ELR (cell line): ENCODE measurements at regions not wholly inside any gene's neighbourhood (a gene's known extent, or its start where the extent isn't known, plus 50 kb on each side); places are given as distances from the start of the nearest gene placed in this dataset.

Experiments
- DNase-seq: peaks from one replicate; pipeline ENCODE4 v3.0.0-alpha.2; 2015; ENCODE audit warnings: low read depth

DNA sequence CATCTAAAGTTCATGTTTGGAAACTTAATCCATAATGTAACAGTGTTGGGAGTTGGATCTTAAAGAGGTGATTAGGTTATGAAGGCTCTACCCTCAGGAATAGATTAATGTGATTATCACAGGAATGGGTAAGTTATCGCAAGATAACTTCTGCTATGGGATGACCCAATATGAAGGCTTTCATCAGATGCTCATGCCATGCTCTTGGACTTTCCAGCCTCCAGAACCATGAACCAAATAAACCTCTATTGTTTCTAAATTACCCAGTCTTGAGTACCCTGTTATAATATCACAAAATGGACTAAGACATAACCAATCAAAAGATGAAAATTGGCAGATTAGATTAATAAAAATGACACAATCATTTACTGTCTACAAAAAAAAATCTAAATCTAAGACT is 906.9 kb upstream of the SOX9 start:
- no peak for DNase-seq

DNA sequence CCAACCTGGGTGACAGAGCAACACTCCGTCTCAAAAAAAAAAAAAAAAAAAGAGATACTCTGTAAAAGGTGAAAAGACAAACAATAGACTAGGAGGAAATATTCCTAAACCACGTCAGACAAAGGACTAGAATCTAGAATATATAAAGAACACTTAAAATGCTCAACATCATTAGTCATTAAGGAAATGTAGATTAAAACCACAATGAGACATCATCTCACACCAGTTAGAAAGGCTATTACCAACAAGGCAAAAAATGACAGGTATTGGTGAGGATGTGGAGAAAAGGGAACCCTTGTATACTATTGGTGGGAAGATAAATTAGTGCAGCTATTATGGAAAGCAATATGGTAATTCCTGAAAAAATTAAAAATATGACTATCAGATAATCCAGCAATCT is 903.1 kb upstream of the SOX9 start:
- DNase-seq = peak; percentile 52

GRCh38 chr17:71224824-71225575 is 895.8 kb upstream of the SOX9 start:
- DNase-seq = no peak

DNA sequence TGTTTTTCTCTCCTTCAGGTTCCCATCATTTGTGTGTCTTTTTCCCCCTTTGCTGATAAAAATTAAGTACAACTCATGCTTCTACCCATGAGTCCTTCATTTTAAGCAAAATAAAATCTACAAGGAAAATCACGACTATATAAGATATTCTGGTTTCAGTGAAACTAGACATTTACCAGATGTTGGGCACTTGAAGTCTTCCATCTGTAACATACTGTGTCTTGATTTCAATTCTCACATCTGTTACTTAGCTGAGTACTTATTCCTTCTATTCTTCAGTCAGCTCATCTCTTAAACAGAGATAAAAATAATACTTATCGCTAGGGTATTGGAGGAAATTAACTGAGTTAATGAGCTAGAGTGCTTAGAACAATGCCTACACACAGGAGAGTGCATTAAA is 893.0 kb upstream of the SOX9 start:
- no peak for DNase-seq

- no peak for DNase-seq
These were observed 891.8 kb upstream of the SOX9 start for GRCh38 chr17:71229070-71229469.

- no peak for DNase-seq
These were observed 887.8 kb upstream of the SOX9 start for GRCh38 chr17:71232801-71233559.

- no peak for DNase-seq
These were observed 886.5 kb upstream of the SOX9 start for GRCh38 chr17:71234349-71234748.

GRCh38 chr17:71237903-71238538 is 882.8 kb upstream of the SOX9 start:
- peak; percentile 75 for DNase-seq

- no peak for DNase-seq
These were observed 873.3 kb upstream of the SOX9 start for GRCh38 chr17:71247441-71248015.

- DNase-seq = peak; percentile 23
These were observed 869.5 kb upstream of the SOX9 start for GRCh38 chr17:71251276-71251675.

GRCh38 chr17:71251951-71252350 is 868.9 kb upstream of the SOX9 start:
- no peak for DNase-seq

DNA sequence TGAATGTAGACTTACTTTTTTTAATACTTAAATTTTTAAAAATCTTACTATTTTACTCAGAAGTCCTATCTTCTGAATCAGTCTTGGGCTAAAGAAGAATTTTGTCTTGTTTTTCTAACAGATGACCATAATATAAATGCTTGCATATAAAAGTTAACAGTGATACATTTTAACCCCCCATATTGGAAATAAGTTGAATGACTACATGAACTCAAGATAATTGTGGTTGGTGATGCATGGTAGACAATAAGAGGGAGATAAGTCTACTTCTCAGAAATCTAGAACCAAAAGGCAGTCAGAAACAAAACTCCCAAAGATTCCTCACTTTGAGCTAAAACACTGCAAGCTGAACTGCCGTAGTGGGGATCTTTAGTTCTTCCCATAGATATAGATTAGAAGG is 868.4 kb upstream of the SOX9 start:
- DNase-seq = no peak

DNA sequence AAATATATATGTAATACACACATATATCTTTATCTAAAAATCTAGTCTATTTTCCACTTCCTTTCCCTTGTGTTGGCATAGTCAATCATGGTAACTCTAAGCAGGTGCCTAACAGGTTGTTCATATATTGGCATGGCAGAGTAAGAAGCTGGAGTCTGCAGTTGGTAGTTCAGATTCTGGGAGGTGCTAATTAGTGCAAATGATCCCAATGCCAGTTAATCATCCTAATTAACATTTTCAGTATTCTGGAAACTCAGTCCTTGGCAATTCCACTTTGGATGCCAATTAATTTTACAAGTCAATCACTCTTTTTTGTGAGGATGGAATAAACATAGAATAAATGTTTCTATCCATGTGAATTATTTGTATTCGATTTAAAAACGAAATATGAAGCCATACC is 863.7 kb upstream of the SOX9 start:
- DNase-seq = no peak

DNA sequence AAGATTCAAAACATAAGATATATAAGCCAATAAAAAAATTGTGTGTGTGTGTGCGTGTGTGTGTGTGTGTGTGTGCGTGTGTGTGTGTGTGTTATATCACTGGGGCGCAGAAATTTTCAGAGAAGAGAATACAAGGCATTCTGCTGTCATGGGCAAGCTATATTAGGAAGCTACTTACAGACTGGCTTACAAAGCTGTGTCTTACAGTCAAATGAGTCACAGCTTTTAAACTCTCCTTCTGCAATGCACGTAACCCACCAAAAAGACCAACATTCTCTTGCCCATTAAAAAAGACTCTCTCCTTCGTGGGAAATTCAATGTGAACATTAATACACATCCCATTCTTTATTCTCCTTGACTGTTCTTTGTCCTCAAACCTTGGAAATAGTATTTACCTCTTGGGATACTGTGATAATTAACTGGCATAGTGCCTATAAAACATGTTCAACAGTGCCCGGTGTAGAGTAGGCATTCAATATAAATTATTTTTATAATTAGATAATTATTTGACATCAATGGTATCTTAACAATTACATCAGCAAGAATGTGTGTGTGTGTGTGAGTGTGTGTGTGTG is 860.4 kb upstream of the SOX9 start:
- DNase-seq = peak; percentile 17

GRCh38 chr17:71262586-71262985 is 858.2 kb upstream of the SOX9 start:
- DNase-seq = no peak

DNA sequence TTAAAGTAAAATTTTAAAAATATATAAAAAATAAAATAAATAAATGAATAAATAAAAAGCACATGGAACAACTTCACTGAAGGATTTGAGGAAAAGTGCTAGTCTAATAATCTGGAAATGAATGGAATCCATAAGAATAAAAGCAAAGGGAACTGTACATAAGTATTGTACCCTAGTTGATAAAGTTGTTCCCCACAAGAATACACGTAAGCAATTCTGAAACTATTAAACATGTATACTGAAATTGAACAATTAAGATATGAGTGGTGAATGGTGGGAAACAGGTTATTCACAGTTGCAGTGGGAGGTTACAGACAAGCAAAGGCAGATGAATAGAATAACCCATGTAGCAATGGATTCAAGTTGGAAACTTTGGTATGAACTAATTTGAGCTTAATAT is 853.2 kb upstream of the SOX9 start:
- DNase-seq = no peak

GRCh38 chr17:71269201-71269600 is 851.6 kb upstream of the SOX9 start:
- no peak for DNase-seq

DNA sequence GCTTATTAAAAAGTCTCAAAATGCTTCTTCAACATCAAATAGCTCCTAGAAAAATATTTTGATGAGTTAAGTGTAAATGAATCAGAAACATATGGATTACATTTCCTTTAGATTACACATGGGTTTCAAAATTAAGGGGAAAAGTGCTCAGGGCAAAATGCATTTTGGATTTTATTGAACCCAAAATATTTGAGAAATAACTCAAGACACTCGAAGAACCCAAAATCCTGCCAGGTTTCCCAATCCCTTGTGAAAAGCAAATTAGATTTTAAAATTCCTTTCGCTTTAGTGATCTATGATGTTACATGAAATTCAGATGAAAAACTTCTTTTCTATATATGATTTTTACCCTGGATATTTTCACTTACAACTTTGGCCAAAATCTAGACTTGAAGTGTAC is 847.4 kb upstream of the SOX9 start:
- no peak for DNase-seq

GRCh38 chr17:71276079-71276478 is 844.7 kb upstream of the SOX9 start:
- DNase-seq = no peak

DNA sequence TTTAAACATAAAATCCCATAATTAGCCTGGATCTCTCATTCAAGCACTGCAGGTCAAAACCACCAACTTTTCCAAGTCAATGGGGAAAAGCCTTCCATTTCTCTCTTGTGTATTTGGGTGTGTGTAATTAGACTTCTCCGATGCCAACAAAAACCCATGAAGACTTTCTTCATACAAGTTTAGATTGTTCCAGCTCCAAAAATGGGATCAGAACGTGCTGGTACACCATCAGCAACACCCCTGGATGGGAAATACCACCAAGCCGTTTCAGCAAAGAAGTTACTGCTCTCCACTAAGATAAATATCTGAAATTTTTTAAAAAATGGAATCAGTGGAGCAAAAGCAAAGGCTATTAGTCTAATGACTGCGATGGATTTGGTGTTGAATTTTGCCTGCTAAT is 837.3 kb upstream of the SOX9 start:
- DNase-seq = no peak

- DNase-seq = no peak
These were observed 836.6 kb upstream of the SOX9 start for GRCh38 chr17:71284032-71284755.

GRCh38 chr17:71286625-71287024 is 834.2 kb upstream of the SOX9 start:
- no peak for DNase-seq
